Glutamatergic neuron (in vitro differentiated cells): ENCODE measurements at regions not wholly inside any gene's neighbourhood (a gene's known extent, or its start where the extent isn't known, plus 50 kb on each side); places are given as distances from the start of the nearest gene placed in this dataset.
"Not testable (repeated sequence)": the region's sequence is repeated elsewhere in the genome, so short reads cannot be mapped to it uniquely, and the experiment has no call there.

Source experiments
- DNase-seq: peaks from one replicate; pipeline ENCODE4 v3.0.0; 2022
- H3K27ac Mint-ChIP-seq: one replicate; pipeline ENCODE4 v1.8.0; 2020; ENCODE audit warnings: mild to moderate bottlenecking, mixed read lengths, inconsistent platforms; ENCODE audit not compliant: unreplicated experiment
- H3K27me3 Mint-ChIP-seq: one replicate; pipeline ENCODE4 v1.8.0; 2020; ENCODE audit warnings: mild to moderate bottlenecking, moderate library complexity, mixed read lengths, inconsistent platforms; ENCODE audit not compliant: unreplicated experiment
- H3K36me3 Mint-ChIP-seq: one replicate; pipeline ENCODE4 v1.8.0; 2020; ENCODE audit warnings: mild to moderate bottlenecking, mixed read lengths, inconsistent platforms; ENCODE audit not compliant: unreplicated experiment
- H3K4me1 Mint-ChIP-seq: one replicate; pipeline ENCODE4 v1.8.0; 2020; ENCODE audit warnings: mild to moderate bottlenecking, low read depth, mixed read lengths, inconsistent platforms; ENCODE audit not compliant: unreplicated experiment
- H3K4me3 Mint-ChIP-seq: one replicate; pipeline ENCODE4 v1.8.0; 2020; ENCODE audit warnings: mild to moderate bottlenecking, mixed read lengths, inconsistent platforms; ENCODE audit not compliant: unreplicated experiment
- H3K9me3 Mint-ChIP-seq: one replicate; pipeline ENCODE4 v1.8.0; 2020; ENCODE audit warnings: mild to moderate bottlenecking, moderate library complexity, mixed read lengths, inconsistent platforms; ENCODE audit not compliant: unreplicated experiment
- CTCF ChIP-seq: fragments of 200-600 bp; sonication (generic); IDR thresholded peaks from one replicate; pipeline ENCODE4 v1.5.0; 2021; ENCODE audit not compliant: partially characterized antibody, unreplicated experiment

GRCh38 chr16:88169831-88170165 is 213.0 kb upstream of the ZNF469 start:
- not testable (repeated sequence) for H3K36me3 Mint-ChIP-seq, H3K4me1 Mint-ChIP-seq, H3K4me3 Mint-ChIP-seq, DNase-seq, H3K27ac Mint-ChIP-seq, H3K27me3 Mint-ChIP-seq, H3K9me3 Mint-ChIP-seq

- H3K4me3 Mint-ChIP-seq, result no peak overlapping the region
- no peak for DNase-seq
- no peak for TF ChIP-seq CTCF
- H3K36me3 Mint-ChIP-seq, result peaks cover 5% of the 10 kb centered on the region
- peaks cover 3% of the 10 kb centered on the region for H3K4me1 Mint-ChIP-seq
- H3K27ac Mint-ChIP-seq, result no peak overlapping the region
- H3K27me3 Mint-ChIP-seq, result peaks cover 1% of the 10 kb centered on the region
- peaks cover 6% of the 10 kb centered on the region for H3K9me3 Mint-ChIP-seq
Observed at GRCh38 chr16:88170528-88170991, 212.2 kb upstream of the ZNF469 start.

DNA sequence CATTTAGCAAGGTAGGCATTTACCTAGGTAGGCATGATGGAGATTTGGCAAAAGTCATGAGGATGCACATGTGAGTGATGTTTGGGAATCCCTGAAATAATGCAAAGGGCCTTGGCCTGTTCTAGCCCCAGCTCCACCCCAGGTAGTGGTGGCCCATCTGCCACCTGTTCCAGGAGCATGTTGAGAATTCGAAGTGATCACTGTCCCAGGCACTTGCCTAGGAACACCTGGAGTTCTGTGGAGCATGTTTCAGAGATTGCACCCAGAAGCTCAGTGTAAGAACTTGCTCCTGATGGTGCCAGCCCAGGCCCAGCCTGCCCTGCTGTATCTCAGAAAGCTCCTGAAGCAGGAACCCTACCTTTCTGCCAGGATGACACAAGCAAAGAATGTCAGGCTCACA is 211.6 kb upstream of the ZNF469 start:
- not testable (repeated sequence) for DNase-seq, H3K4me3 Mint-ChIP-seq, H3K27ac Mint-ChIP-seq, H3K36me3 Mint-ChIP-seq, H3K27me3 Mint-ChIP-seq, H3K9me3 Mint-ChIP-seq, H3K4me1 Mint-ChIP-seq

GRCh38 chr16:88176184-88176583 is 206.6 kb upstream of the ZNF469 start:
- H3K4me3 Mint-ChIP-seq, H3K36me3 Mint-ChIP-seq, H3K27me3 Mint-ChIP-seq, DNase-seq, H3K9me3 Mint-ChIP-seq, H3K4me1 Mint-ChIP-seq, H3K27ac Mint-ChIP-seq: not testable (repeated sequence)

- H3K9me3 Mint-ChIP-seq, DNase-seq, H3K27me3 Mint-ChIP-seq, H3K4me3 Mint-ChIP-seq, H3K36me3 Mint-ChIP-seq, H3K4me1 Mint-ChIP-seq, H3K27ac Mint-ChIP-seq: not testable (repeated sequence)
Observed at GRCh38 chr16:88176591-88177180, 206.1 kb upstream of the ZNF469 start.

- H3K9me3 Mint-ChIP-seq, H3K27me3 Mint-ChIP-seq, DNase-seq, H3K27ac Mint-ChIP-seq, H3K4me3 Mint-ChIP-seq, H3K4me1 Mint-ChIP-seq, H3K36me3 Mint-ChIP-seq: not testable (repeated sequence)
Observed at GRCh38 chr16:88178251-88178650, 204.5 kb upstream of the ZNF469 start.

- not testable (repeated sequence) for H3K4me3 Mint-ChIP-seq, DNase-seq, H3K9me3 Mint-ChIP-seq, H3K27ac Mint-ChIP-seq, H3K27me3 Mint-ChIP-seq, H3K36me3 Mint-ChIP-seq, H3K4me1 Mint-ChIP-seq
Observed at GRCh38 chr16:88178896-88179295, 203.9 kb upstream of the ZNF469 start.

GRCh38 chr16:88182967-88183881 is 199.5 kb upstream of the ZNF469 start:
- not testable (repeated sequence) for H3K27ac Mint-ChIP-seq, H3K27me3 Mint-ChIP-seq, H3K36me3 Mint-ChIP-seq, H3K4me3 Mint-ChIP-seq, H3K4me1 Mint-ChIP-seq, DNase-seq
- peaks cover 10% of the 10 kb centered on the region for H3K9me3 Mint-ChIP-seq

DNA sequence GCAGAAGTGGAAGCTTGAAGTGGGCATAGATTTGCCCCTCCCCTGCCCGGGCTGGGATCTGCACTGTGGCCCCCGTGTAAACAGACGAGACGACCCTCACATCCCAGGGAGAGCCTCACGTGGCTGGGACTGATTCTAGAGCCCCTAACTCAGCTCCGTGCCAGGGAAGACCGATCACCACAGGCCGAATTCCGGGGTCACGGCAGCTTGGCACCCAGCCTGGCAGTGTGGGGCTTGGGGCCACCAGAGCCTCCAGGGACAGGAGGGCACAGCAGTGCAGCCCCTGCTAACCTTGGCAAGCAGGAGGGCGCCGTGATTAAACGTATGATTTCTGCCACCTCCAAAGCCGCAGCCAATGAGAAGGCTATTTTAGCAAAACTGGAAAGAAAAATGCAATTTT is 198.7 kb upstream of the ZNF469 start:
- H3K4me1 Mint-ChIP-seq, H3K27ac Mint-ChIP-seq, H3K36me3 Mint-ChIP-seq, H3K4me3 Mint-ChIP-seq, H3K27me3 Mint-ChIP-seq, DNase-seq: not testable (repeated sequence)
- peaks cover 10% of the 10 kb centered on the region for H3K9me3 Mint-ChIP-seq

DNA sequence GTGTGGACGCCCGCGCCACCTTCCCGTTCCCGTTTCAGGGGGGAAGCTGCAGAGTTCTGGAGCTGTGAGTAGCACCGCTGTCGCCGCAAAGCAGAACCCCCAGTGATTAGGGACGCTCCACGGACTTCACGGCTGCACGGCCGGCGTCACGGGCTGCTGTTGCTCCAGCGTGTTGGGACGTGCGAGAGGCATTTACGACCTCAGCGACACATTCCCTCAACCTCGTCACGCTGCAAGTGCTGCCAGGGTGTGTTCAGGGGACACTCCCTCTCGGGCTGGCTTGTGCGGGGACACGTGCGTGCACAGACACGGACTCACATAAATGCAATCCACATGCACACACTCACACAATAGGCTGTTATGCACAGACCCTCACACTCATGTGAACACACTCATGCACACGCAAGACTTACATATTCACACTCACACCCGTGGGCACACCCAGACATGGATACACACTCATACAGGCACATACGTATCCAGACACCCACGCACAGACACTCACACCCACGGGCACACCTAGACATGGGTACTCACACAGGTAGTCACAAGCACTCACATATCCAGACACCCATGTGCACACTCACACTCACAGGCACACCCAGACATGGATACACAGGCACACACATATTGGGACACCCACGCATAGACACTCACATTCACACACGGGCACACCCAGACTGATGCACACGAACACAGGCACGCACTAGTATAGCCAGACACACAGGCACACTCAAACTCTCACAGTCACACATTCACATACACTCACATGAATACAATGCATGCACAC is 198.0 kb upstream of the ZNF469 start:
- H3K4me3 Mint-ChIP-seq, H3K27me3 Mint-ChIP-seq, DNase-seq, H3K4me1 Mint-ChIP-seq, H3K27ac Mint-ChIP-seq, H3K36me3 Mint-ChIP-seq: not testable (repeated sequence)
- peaks cover 14% of the 10 kb centered on the region for H3K9me3 Mint-ChIP-seq

DNA sequence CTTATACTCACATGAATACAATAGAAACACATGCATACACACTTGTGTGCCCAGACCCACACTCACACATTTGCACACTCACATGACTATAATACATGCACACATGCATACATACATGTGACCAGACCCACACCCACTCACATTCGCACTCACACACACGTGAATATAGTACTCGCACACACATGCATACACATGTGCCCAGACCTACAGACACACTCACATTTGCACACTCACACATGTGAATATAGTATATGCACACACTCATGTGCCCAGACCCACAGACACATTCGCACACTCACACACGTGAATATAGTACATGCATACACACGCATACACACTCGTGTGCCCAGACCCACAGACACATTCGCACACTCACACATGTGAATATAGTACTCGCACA is 197.4 kb upstream of the ZNF469 start:
- not testable (repeated sequence) for H3K27me3 Mint-ChIP-seq, H3K4me1 Mint-ChIP-seq, H3K4me3 Mint-ChIP-seq, H3K27ac Mint-ChIP-seq, DNase-seq, H3K36me3 Mint-ChIP-seq
- peaks cover 14% of the 10 kb centered on the region for H3K9me3 Mint-ChIP-seq
